ENCODE measurements at regions not wholly inside any gene's neighbourhood (a gene's known extent, or its start where the extent isn't known, plus 50 kb on each side); places are given as distances from the start of the nearest gene placed in this dataset.

DNA sequence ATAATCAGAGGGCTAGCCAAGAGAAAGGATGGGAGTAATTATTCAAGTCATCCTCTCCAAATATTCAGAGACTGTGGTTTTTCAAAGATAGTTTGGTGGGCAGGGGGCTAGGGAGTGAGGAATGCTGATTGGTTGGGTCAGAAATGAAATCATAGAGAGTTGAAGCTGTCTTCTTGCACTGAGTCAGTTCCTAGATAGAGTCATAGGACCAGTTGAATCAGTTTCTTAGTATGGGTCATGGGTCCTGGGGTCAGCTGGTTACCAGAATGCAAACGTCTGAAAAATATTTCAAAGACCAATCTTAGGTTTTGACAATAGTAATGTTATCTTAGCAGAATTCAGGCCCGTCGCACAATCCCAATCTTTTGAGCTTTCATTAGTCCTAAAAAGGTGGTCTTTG is 171.4 kb upstream of the SPATS2L start:
- no peak for DNase-seq (ENCODE audit: low read depth)
- no peak overlapping the region for H3K4me3 ChIP-seq (ENCODE audit: low read depth, low read length)
- TF ChIP-seq, protein P1, sequence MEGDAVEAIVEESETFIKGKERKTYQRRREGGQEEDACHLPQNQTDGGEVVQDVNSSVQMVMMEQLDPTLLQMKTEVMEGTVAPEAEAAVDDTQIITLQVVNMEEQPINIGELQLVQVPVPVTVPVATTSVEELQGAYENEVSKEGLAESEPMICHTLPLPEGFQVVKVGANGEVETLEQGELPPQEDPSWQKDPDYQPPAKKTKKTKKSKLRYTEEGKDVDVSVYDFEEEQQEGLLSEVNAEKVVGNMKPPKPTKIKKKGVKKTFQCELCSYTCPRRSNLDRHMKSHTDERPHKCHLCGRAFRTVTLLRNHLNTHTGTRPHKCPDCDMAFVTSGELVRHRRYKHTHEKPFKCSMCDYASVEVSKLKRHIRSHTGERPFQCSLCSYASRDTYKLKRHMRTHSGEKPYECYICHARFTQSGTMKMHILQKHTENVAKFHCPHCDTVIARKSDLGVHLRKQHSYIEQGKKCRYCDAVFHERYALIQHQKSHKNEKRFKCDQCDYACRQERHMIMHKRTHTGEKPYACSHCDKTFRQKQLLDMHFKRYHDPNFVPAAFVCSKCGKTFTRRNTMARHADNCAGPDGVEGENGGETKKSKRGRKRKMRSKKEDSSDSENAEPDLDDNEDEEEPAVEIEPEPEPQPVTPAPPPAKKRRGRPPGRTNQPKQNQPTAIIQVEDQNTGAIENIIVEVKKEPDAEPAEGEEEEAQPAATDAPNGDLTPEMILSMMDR (conservative IDR thresholded peaks at IDR 0.05; ENCODE audit: low read depth, low read length) = no peak

DNA sequence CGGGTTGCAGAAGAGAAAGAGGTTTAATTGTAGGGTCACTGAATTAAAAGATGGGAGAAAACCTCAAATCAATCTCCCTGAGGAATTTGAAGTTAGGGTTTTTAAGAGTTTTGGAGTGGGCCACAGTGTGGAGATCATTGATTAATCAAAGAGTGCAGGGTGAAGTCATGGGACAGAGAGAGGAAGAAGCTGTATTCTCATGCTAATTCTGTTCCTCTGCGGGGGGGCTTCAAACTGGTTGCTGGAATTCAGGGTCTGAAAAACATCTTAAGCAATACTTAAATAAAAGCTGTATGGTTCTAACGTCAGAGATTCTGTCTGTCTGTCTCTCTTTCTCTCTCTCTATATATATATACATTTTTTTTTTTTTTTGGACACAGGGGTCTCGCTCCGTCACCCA is 169.8 kb upstream of the SPATS2L start:
- TF ChIP-seq, protein P1 (conservative IDR thresholded peaks at IDR 0.05; ENCODE audit: low read depth, low read length) = no peak
- DNase-seq (ENCODE audit: low read depth) = no peak
- no peak overlapping the region for H3K4me3 ChIP-seq (ENCODE audit: low read depth, low read length)

DNA sequence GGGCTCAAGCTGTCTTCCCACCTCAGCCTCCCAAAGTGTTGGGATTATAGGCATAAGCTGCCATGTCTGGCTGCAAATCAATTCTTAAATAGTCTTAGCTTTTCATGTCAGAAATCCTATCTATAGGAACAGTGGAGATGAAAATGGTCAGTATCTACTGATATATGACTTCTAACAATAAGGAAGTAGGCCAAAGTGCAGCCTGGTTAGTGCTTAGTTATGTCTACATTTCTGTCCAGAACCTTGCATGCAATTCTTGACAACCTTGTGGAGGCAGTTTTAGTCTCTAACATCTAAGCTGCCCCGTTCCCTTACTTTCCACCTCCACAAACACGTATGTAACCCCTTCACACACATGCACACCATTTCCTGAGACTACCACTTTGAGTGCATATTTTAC is 169.2 kb upstream of the SPATS2L start:
- TF ChIP-seq, protein P1 (conservative IDR thresholded peaks at IDR 0.05; ENCODE audit: low read depth, low read length) = no peak

DNA sequence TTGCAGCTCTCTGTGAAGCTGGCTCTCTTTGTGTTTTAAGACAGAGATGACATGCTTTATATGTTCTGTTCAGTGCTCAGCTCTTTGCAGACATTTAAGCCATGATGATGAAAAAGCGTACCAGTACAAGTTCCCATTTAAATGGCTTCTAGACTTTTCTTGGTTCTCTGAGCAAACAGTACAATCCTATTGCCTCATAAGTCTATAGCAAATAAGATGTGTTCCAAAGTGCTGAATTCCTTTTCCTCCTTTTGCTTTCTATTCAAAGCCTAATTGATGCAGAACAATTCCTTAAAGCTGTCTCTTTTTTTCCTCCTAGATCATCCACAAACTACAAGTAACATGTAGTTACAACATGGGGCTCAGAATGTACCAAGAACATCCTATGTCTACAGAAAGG is 168.8 kb upstream of the SPATS2L start:
- no peak for DNase-seq (ENCODE audit: low read depth)
- TF ChIP-seq, protein P1 (conservative IDR thresholded peaks at IDR 0.05; ENCODE audit: low read depth, low read length) = no peak
- H3K4me3 ChIP-seq (ENCODE audit: low read depth, low read length) = no peak overlapping the region

More for the DNA sequence above, 169.2 kb upstream of the SPATS2L start:
- H3K4me3 ChIP-seq (ENCODE audit: low read depth, low read length) = no peak overlapping the region
- DNase-seq (ENCODE audit: low read depth) = no peak

DNA sequence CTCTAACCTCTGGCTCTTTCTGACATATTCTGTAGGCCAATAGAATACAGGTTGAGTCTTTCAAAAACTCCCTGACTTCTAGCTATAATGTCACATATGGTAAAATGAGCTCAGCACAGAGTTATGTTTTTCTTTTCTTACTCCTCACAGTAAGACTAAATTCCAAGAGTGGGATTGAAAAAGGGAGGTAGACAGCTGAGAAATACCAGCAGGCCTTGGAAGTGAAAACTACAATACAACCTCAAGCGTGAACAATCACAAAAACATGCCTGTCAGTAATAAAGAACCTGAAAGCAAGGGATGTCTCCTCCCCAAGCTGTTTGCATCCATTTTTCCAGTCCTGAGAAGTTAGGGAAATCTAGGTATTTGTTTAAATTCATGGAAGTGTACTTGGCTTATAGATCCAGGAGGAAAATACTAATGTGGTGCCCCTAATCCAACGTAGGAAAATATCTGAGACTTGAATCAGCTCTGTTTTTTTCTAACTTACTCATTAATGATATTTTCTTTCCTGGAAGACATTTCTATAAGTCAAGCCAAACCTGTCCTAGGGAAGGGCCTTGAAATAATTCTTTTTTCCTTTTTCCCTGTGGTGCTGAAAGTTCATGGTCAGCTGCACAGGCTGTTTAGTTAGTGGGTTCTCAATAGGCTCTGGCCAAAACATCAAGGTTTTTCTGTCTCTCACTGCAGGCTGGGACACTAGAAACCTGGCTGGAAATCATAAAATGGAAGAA is 167.9 kb upstream of the SPATS2L start:
- TF ChIP-seq, protein P1 (conservative IDR thresholded peaks at IDR 0.05; ENCODE audit: low read depth, low read length) = no peak
- no peak for DNase-seq (ENCODE audit: low read depth)
- H3K4me3 ChIP-seq (ENCODE audit: low read depth, low read length) = no peak overlapping the region

DNA sequence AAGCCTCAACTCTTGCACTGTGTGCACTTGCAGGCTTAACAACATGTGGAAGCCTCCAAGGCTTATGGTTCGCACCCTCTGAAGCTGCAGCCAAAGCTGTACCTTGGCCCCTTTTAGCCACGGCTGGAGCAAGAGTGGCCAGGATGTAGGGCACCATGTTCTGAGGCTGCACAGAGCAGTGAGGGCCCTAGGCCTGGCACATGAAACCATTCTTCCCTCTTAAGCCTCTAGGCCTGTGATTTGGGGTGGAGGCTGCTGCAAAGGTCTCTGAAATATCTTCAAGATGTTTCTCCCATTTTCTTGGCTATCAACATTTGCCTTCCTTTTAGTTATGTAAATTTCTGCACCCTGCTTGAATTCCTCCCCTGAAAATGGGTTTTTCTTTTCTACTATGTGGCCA is 161.9 kb upstream of the SPATS2L start:
- H3K4me3 ChIP-seq (ENCODE audit: low read depth, low read length) = no peak overlapping the region
- TF ChIP-seq, protein P1 (conservative IDR thresholded peaks at IDR 0.05; ENCODE audit: low read depth, low read length) = no peak

DNA sequence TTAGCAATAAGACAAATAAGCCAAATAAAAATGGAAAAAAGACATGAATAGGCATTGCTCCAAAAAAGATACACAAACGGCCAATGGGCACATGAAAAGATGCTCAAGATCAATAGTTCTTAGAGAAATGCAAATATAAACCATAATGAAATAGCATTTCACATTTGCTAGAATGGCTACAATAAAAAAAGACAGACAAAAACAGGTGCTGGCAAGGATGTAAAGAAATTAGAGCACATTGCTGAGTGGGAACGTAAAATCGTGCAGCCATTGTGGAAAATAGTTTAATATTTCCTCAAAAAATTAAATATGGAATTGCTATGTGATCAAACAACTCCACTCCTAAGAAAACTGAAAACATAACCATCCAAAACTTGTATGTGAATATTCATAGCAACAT is 160.0 kb upstream of the SPATS2L start:
- no peak for DNase-seq (ENCODE audit: low read depth)
- TF ChIP-seq, protein P1 (conservative IDR thresholded peaks at IDR 0.05; ENCODE audit: low read depth, low read length) = no peak
- H3K4me3 ChIP-seq (ENCODE audit: low read depth, low read length) = no peak overlapping the region

More for the DNA sequence above, 161.9 kb upstream of the SPATS2L start:
- no peak for DNase-seq (ENCODE audit: low read depth)
